ENCODE measurements at regions not wholly inside any gene's neighbourhood (a gene's known extent, or its start where the extent isn't known, plus 50 kb on each side); places are given as distances from the start of the nearest gene placed in this dataset.

GRCh38 chr13:88124142-88124541, 453.0 kb downstream of the SLITRK5 start:
- no peak overlapping the region for H3K27ac ChIP-seq (ENCODE audit: low read depth, low read length)
- H3K36me3 ChIP-seq (ENCODE audit: control insufficient read depth in 1 of 2, insufficient read depth in 2 of 2, low read length in 2 of 2) = no peaks in the 10 kb centered on the region
- H3K79me2 ChIP-seq (ENCODE audit: insufficient read depth, low read length) = no peaks in the 10 kb centered on the region
- H3K9me2 ChIP-seq (ENCODE audit: insufficient read depth) = no peaks in the 10 kb centered on the region
- no peak overlapping the region for H2AFZ ChIP-seq (ENCODE audit: low read depth, low read length, poor library complexity, severe bottlenecking)
- no peak overlapping the region for H3K4me2 ChIP-seq (ENCODE audit: low read length)
- H4K20me1 ChIP-seq (ENCODE audit: insufficient read depth) = no peaks in the 10 kb centered on the region
- DNase-seq (ENCODE audit: low read depth, low spot score) = no peak
- intact Hi-C loops (cut with micrococcal nuclease) = no loop called here
- ChIA-PET RAD21 (ENCODE audit: low non-redundant PET in 1 of 2, low total read pairs in 2 of 2, uncharacterized antibody in 2 of 2, unreplicated experiment in 2 of 2) (no interaction called here), POLR2A (no interaction called here), CTCF (no interaction called here)
- H3K27me3 ChIP-seq (ENCODE audit: insufficient read depth, low read length) = no peaks in the 10 kb centered on the region
- no peak overlapping the region for H3K9ac ChIP-seq (ENCODE audit: low read length)
- H3K4me3 ChIP-seq (replicated peaks in 1 of 2; ENCODE audit: low read depth in 1 of 2, low read length in 2 of 2) = no peak overlapping the region
- ATAC-seq = no peak
- H3K4me1 ChIP-seq (ENCODE audit: control insufficient read depth in 1 of 2, insufficient read depth in 2 of 2, low read length in 2 of 2) = no peaks in the 10 kb centered on the region
- TF ChIP-seq POLR2AphosphoS5 (IDR thresholded peaks at IDR 0.05; ENCODE audit: low read depth, low read length) (no peak), ELF1 (IDR thresholded peaks at IDR 0.05; ENCODE audit: borderline replicate concordance, low read depth) (no peak), TCF7L2 (IDR thresholded peaks at IDR 0.05; ENCODE audit: borderline replicate concordance, extremely low read depth, insufficient read depth, insufficient read length) (no peak), MAX (IDR thresholded peaks at IDR 0.05) (no peak), SIN3A (IDR thresholded peaks at IDR 0.05; ENCODE audit: low read depth) (no peak), POLR2A (IDR thresholded peaks at IDR 0.05; ENCODE audit: borderline replicate concordance, extremely low read depth, insufficient read depth, insufficient read length) (no peak), ZFX (IDR thresholded peaks at IDR 0.05) (no peak), JUND (IDR thresholded peaks at IDR 0.05) (no peak), RAD21 (IDR thresholded peaks at IDR 0.05; ENCODE audit: low read depth) (no peak), ATF3 (IDR thresholded peaks at IDR 0.05) (no peak), EGR1 (IDR thresholded peaks at IDR 0.05; ENCODE audit: low read depth) (no peak), EZH2phosphoT487 (IDR thresholded peaks at IDR 0.05; ENCODE audit: borderline replicate concordance) (no peak), YY1 (IDR thresholded peaks at IDR 0.05; ENCODE audit: extremely low read depth, insufficient replicate concordance, low read depth, low read length) (no peak), SP1 (IDR thresholded peaks at IDR 0.05; ENCODE audit: low read depth) (no peak), FOSL1 (IDR thresholded peaks at IDR 0.05; ENCODE audit: low read depth) (no peak), ZBTB33 (IDR thresholded peaks at IDR 0.05; ENCODE audit: extremely low read depth, insufficient replicate concordance, low read length) (no peak), EZH2 (IDR thresholded peaks at IDR 0.05) (no peak), ZNF274 (IDR thresholded peaks at IDR 0.05; ENCODE audit: low read depth, low read length) (no peak)
- 0 out of 4 replicates have a peak, but pooled peaks cover 0 to 3% of the 10 kb centered on the region in 2 experiments for H3K9me3 ChIP-seq (ENCODE audit: control insufficient read depth in 1 of 2, insufficient read depth in 1 of 2, low read depth in 1 of 2, low read length in 2 of 2)
- BruUV-seq (replicated peaks) = no TSS peak

Measured in HCT116 (cell line).